ENCODE measurements at regions not wholly inside any gene's neighbourhood (a gene's known extent, or its start where the extent isn't known, plus 50 kb on each side); places are given as distances from the start of the nearest gene placed in this dataset.
"Not testable (repeated sequence)": the region's sequence is repeated elsewhere in the genome, so short reads cannot be mapped to it uniquely, and the experiment has no call there.

- H3K4me3 ChIP-seq (ENCODE audit: low read depth, low read length), result no peak overlapping the region
These were observed 50.2 kb upstream of the FGF3 start for GRCh38 chr11:69869311-69869939.

- H3K4me3 ChIP-seq (ENCODE audit: low read depth, low read length), result no peak overlapping the region
These were observed 51.5 kb upstream of the FGF3 start for GRCh38 chr11:69870766-69871165.

GRCh38 chr11:69873166-69874077, 54.2 kb upstream of the FGF3 start:
- no peak overlapping the region for H3K4me3 ChIP-seq (ENCODE audit: low read depth, low read length)

DNA sequence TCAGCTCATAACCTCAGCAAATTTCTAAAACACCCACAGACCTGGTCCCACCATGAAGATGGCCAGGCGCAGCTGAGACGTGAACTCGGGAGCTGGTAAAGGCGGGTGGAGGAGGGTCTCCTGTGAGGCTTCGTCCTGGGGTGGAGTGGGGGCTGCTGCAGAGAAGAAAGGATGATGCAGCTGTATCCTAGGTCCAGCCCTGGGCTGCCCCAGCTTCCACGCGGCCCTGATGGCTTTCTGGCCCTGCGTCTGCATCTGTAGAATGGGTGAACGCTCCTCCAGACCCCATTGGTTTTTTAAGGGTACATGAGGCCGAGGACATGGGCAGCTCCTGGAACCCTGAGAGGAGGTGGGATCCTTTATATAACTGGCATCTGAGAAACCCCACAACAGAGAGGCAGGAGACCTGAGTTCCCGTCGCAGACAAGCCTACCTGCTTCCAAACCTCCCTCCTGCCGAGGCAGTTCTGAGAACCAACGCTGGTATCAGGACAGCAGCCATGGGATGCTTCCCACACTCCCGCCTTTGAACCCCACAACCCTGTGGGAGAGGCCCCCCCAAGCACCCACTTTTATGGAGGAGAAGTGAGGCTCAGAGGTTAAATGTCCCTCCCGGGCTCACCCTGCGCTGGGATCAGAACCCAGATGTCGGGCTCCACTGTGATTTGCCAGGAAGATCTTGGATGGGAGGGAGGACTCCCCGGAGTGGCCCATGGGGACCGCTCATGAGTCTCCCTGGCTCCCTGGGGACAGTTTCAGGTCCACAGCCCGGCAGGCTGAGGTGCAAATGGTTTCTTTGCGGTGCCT, 55.2 kb upstream of the FGF3 start:
- H3K4me3 ChIP-seq (ENCODE audit: low read depth, low read length), result no peak overlapping the region

- H3K4me3 ChIP-seq (ENCODE audit: low read depth, low read length), result no peak overlapping the region
These were observed 55.9 kb upstream of the FGF3 start for GRCh38 chr11:69874984-69875624.

DNA sequence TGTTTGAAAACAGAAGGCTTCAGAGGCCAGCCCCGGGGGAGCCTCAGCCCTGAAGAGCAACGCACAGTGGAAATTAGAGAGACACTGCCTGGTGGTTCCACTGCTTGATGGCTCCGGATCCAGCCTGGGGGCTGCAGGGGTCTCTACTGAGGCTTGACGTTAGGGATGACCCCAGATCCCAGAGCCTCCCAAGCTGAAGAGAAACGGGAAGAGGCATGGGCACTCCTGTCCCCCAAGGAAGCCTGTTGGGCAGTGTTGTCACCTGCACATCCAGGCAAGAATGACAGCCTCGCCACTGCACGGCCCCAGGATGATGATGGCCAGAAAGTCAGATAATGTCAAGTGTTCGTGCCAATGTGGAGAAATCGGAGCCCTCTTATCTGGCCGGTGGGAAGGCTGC, 56.8 kb upstream of the FGF3 start:
- H3K4me3 ChIP-seq (ENCODE audit: low read depth, low read length), result no peak overlapping the region

DNA sequence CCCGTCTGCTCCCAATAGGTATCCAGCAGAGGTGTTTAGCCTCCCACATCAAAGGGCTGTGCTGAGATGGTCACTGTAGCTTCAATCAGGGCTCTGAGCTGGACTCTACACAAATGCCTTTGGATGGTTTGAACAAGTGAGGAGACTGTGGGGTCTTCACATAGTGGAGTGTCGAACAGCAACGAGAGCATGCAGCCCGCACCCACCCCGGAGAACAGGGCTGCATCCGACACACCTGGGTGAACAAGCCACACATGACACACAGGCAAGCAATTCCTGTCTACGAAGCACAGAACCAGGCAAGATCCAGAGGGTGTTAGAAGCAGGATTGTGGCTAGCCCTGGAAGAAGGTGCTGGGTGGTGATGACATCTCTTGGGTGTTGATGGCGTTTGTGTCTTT, 58.0 kb upstream of the FGF3 start:
- H3K4me3 ChIP-seq (ENCODE audit: low read depth, low read length), result no peak overlapping the region

DNA sequence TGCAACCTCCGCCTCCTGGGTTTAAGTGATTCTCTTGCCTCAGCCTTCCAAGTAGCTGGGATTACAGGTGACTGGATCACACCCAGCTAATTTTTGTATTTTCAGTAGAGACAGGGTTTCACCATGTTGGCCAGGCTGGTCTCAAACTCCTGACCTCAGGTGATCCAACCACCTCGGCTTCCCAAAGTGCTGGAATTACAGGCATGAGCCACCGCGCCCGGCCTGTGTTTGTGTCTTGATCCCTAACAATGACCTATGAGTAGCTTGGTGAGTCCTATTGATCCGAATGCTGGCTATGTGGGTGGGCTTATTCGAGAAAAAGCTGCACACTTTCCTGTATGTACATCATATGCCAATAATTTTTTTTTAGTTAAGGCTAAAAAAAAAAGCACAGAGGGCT, 58.5 kb upstream of the FGF3 start:
- H3K4me3 ChIP-seq (ENCODE audit: low read depth, low read length), result not testable (repeated sequence)

GRCh38 chr11:69878144-69878883, 59.1 kb upstream of the FGF3 start:
- H3K4me3 ChIP-seq (ENCODE audit: low read depth, low read length), result no peak overlapping the region

- no peak overlapping the region for H3K4me3 ChIP-seq (ENCODE audit: low read depth, low read length)
These were observed 59.9 kb upstream of the FGF3 start for GRCh38 chr11:69878927-69879728.

DNA sequence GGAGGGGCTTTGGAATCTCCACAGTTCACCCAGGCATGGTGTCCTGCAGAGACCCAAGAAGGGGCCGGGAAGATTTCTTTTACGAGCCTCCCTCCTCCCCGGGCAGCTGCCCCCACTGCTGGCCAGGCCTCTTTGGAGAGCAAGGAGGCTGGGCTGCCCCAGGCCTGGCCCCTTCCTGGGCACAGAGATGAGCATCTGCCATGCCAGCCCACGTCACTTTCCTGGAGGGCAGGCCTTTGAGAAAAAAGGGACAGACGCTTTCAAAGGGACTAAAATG, 60.5 kb upstream of the FGF3 start:
- no peak overlapping the region for H3K4me3 ChIP-seq (ENCODE audit: low read depth, low read length)

GRCh38 chr11:69880041-69880825, 61.0 kb upstream of the FGF3 start:
- no peak overlapping the region for H3K4me3 ChIP-seq (ENCODE audit: low read depth, low read length)

DNA sequence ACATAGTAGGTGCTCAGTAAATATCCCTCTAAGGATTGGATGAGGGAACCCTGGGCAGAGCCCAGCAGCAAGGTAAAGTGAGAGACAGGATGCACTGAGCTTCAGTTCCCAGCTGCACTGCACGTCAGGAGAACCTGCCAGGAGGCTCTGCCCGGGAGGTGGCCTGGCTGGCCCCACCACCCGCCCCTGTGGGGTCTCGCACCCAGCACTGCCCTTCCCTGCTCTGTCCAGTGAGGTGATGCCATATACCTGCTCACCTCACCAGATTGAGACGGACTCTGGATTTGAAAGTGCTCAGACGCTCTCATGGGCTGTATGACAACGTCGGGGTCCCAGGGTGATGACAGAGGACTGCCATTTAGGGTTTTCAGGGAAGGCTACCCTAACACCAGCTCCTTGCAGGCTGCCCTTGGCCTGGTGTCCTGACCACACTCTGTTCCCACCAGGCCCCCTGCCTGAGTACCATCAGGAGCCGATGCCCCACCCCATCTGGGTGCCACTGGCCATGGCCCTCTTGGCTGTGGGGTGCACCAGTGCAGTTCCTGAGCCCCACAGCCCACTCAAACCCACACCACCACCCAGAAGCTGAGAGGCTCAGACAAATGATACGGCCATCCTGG, 61.7 kb upstream of the FGF3 start:
- H3K4me3 ChIP-seq (ENCODE audit: low read depth, low read length), result no peak overlapping the region

GRCh38 chr11:69881467-69882269, 62.5 kb upstream of the FGF3 start:
- H3K4me3 ChIP-seq (ENCODE audit: low read depth, low read length), result no peak overlapping the region

GRCh38 chr11:69882270-69882608, 63.0 kb upstream of the FGF3 start:
- no peak overlapping the region for H3K4me3 ChIP-seq (ENCODE audit: low read depth, low read length)

- H3K4me3 ChIP-seq (ENCODE audit: low read depth, low read length), result no peak overlapping the region
These were observed 64.4 kb upstream of the FGF3 start for GRCh38 chr11:69883292-69884255.

DNA sequence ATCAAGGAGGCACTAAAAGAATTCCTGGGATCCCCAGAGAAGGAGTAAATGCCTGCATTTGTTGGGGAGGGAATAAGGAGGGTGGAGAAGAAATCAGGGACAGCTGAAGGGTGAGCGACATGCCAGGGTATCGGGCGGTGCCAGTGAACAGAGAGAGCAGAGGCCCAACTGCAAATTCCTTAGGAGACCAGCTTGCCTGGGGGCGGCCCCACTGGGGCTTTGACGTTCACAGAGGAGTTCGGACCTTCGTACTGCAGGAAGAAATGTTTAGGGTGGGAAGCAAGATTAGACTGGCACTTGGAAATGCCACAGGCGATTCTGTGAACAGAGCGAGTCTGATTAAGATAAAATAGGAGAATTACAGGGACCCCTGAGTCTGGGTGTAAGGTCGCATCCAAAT, 65.1 kb upstream of the FGF3 start:
- no peak overlapping the region for H3K4me3 ChIP-seq (ENCODE audit: low read depth, low read length)

Measured in iPS-11a (cell line).